Pulmonary artery endothelial cell (primary cell): ENCODE measurements at regions not wholly inside any gene's neighbourhood (a gene's known extent, or its start where the extent isn't known, plus 50 kb on each side); places are given as distances from the start of the nearest gene placed in this dataset.

Source experiments
- DNase-seq: peaks from one replicate; pipeline ENCODE4 v3.0.0-alpha.2; 2011; ENCODE audit warnings: low read depth, low spot score

- no peak for DNase-seq
These were observed 120.9 kb upstream of the CD93 start for GRCh38 chr20:23206995-23207394.

DNA sequence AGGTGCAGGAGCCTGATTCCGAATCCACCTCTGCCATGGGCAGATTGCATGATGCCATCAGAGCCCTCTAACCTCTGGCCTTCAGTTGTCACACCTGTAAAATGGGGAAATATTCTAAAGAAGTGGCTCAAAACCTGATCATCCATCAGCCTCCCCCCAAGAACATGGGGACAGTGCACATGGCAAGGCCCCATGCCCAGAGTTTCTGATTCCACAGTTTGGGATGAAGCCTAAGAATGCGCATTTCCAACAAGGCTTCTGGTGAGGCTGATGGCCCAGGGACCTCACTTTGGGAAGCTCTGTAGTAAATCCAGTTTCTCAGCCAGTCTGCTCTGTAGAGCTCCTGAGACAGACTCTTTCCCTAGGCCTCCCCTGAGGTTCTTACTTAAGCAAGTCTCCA is 119.9 kb upstream of the CD93 start:
- DNase-seq: no peak

GRCh38 chr20:23205611-23206041 is 119.5 kb upstream of the CD93 start:
- no peak for DNase-seq

GRCh38 chr20:23205211-23205610 is 119.1 kb upstream of the CD93 start:
- no peak for DNase-seq

DNA sequence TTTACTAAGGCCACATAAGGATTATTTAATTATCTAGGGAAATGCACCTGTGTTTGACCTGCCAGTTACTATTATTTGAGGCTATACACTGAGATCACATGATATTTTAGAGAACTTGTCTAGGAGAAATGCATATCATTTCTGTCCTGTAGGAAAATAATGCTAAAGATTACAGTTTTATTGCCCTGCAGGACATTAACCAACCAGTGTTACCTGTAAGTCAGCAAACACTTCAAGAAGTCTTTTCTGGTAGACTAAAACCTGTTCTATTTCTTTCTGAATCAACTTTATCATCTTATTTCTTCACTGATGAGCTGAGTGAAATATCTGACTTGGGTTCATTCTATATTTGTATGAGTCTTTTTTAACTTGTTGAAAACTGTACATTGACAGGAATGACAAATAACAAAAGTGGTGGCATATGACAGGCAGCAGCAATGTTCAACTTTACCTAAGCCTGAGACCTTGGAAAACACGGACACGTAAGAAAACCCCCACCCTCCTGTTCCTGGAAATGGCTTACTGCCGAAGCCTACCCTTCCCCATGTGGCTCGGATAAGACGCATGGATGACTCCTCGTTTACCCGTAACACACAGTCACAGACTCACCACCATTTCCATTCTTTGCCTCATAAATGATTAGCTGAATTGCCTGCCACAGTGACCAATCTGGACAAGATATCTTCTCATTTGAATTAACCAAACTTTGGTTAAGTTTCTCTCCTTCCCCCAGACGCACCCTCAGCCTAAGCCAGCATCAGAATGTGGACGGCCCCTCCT is 118.0 kb upstream of the CD93 start:
- DNase-seq: no peak

- no peak for DNase-seq
These were observed 117.2 kb upstream of the CD93 start for GRCh38 chr20:23203310-23203709.

- no peak for DNase-seq
These were observed 115.5 kb upstream of the CD93 start for GRCh38 chr20:23201658-23202057.

DNA sequence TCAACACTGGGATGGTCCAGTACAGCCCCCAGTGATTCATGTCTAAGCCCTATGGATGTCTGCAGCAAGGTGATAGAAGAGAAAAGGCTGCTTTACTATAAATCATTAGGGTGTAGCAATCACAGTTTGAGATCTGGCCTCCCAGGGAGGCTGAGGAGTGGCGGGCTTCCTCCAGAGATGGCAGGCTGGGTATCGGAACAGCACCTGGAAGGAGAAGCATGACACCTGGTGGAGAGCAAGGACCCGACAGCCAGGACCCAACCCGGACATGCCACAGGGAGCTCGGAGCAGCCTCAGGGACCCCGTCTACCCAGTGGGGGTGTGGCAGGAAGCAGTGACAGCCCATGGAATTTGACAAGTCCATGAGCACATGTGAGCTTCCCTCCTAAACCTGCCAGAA is 114.8 kb upstream of the CD93 start:
- no peak for DNase-seq

GRCh38 chr20:23200413-23200812 is 114.3 kb upstream of the CD93 start:
- no peak for DNase-seq

GRCh38 chr20:23199356-23199755 is 113.2 kb upstream of the CD93 start:
- no peak for DNase-seq

DNA sequence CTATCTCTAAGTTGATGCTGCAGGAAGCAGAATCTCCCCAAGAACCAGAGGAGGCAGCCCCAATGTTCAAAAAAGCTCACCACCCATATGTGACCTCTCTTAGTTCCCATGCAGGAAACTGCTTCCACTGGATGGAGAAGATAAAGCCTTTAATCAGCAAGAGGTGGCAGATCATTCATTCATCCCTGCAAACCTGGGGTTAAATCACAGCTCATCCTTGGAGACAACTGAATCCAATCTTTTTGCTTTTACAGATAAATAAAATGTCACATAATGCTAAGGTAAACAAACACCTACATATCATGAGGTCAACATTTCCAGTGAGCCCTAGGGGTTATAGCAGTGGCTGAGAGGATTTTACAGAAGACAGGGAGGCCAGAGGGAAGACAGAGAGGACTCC is 112.7 kb upstream of the CD93 start:
- DNase-seq: no peak

- no peak for DNase-seq
These were observed 111.7 kb upstream of the CD93 start for GRCh38 chr20:23197836-23198235.

GRCh38 chr20:23195636-23196035 is 109.5 kb upstream of the CD93 start:
- no peak for DNase-seq

DNA sequence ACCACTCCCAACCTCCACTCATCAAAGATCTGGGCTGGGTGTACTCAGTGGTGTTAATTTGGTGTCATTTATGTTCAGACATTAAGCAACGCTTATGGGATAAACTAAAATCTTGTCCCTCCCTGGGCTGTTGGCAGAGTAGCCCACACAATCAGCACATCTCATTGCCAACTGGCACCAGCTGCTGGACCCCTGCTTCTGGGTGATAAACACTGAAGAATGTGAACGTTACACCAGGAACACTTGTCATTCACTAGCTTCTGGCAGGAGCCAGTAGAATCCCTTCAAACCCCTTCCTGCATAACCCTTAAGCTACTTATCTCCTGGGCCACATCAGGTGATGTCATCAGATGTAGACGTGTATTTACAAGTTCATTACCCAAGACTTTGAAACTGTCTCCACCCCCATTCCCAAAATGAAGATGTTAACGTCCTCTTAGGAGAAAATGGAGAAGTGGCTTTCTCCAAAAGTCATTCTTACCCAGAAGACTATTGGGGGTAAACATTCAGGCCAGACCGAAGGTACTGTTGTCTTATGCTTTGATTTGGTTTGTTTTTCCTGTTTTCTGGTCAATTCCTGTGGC is 107.8 kb upstream of the CD93 start:
- DNase-seq: no peak

GRCh38 chr20:23192469-23192868 is 106.3 kb upstream of the CD93 start:
- DNase-seq: no peak

- no peak for DNase-seq
These were observed 104.4 kb upstream of the CD93 start for GRCh38 chr20:23190557-23190956.

- no peak for DNase-seq
These were observed 103.7 kb upstream of the CD93 start for GRCh38 chr20:23189854-23190253.

GRCh38 chr20:23189341-23189740 is 103.2 kb upstream of the CD93 start:
- no peak for DNase-seq

GRCh38 chr20:23188377-23189169 is 102.4 kb upstream of the CD93 start:
- no peak for DNase-seq

- DNase-seq: no peak
These were observed 101.6 kb upstream of the CD93 start for GRCh38 chr20:23187751-23188150.

DNA sequence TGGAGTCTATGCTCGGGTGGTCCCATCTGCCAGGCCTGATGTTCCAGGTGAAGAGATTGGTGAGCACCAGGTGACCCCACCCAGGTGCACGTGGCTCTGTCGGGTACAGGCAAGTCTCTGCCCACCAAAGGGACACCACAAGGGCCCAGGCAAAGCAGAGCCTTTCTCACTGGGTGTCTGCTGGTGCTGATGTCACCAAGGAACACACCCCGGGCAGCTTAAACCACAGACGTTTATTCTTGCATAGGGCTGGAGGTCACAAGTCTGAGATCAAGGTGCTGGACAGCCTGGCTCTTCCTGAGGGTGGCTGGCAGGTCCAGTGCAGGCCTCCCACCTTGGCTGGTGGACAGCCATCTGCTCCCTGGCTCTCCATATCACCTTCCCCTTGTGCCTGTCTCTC is 100.7 kb upstream of the CD93 start:
- DNase-seq: no peak

DNA sequence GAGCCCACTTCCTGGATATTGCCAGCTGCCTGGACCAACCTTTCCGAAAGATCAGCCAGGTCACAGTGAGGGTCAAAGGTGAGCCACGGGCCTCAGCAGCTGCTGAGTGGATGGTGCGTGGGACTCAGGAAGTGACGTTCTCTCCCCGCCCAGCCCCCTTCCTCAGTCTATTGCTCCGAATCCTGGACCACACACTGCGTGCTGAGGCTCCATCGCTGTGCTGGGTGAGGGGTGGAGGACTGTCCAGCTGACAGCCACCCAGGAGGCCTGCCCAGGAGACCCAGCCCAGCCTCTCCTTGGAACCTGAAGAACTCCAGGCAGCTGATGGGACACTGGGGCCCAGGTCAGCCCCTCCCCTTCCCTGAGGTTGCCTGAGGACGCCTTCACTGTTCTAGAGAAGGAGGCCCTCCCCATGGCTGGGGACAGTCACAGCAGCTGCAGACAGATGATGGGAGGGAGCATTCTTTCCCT is 94.4 kb upstream of the CD93 start:
- no peak for DNase-seq
